Psoas muscle (tissue), 7 donors: ENCODE measurements at regions not wholly inside any gene's neighbourhood (a gene's known extent, or its start where the extent isn't known, plus 50 kb on each side); places are given as distances from the start of the nearest gene placed in this dataset.

ENCODE experiments used
- ATAC-seq, 4 donors: fragments of 200-7000 bp; cut with Tn5 transposase; one replicate each; pipeline ENCODE4 v1.9.1; 2020; ENCODE audit warnings: moderate library complexity in 3 of 4, mild to moderate bottlenecking in 2 of 4
- DNase-seq, 2 donors: peaks; one replicate each; pipeline ENCODE4 v3.0.0-alpha.2; 2020
- H3K27ac ChIP-seq: fragments of 200-600 bp; one replicate; pipeline ENCODE4 v1.8.0; 2022
- H3K27me3 ChIP-seq, 3 donors: fragments of 200-600 bp in 1 of 3; one replicate each; pipeline versions ENCODE4 v1.6.1 to v1.8.0; 2013 to 2022; ENCODE audit warnings: low read length in 2 of 3, mild to moderate bottlenecking in 2 of 3, moderate library complexity in 1 of 3; ENCODE audit not compliant: insufficient read depth in 3 of 3
- H3K36me3 ChIP-seq, 2 donors: fragments of 200-600 bp in 1 of 2; one replicate each; pipeline versions ENCODE4 v1.6.1 to v1.8.0; 2013 to 2022; ENCODE audit warnings: low read depth in 1 of 2, mild to moderate bottlenecking in 1 of 2, moderate library complexity in 1 of 2; ENCODE audit not compliant: insufficient read depth in 1 of 2
- H3K4me1 ChIP-seq: fragments of 200-600 bp; one replicate; pipeline ENCODE4 v1.8.0; 2022
- H3K4me3 ChIP-seq: fragments of 200-600 bp; one replicate; pipeline ENCODE4 v1.8.0; 2022; ENCODE audit warnings: mild to moderate bottlenecking
- H3K9me3 ChIP-seq: fragments of 200-600 bp; one replicate; pipeline ENCODE4 v1.8.0; 2022
- CTCF ChIP-seq: fragments of 200-600 bp; IDR thresholded peaks from one replicate; pipeline ENCODE4 v1.8.0; 2022; ENCODE audit warnings: antibody characterized with exemption
- WGBS, 3 donors: extraction: QIAGEN DNeasy Blood & Tissue Kit; methylation state at CpG; one replicate each; pipeline versions ENCODE4 v1.1.6 to v1.1.7; 2013; 5-methylcytosine and 5-hydroxymethylcytosine counted together
- intact Hi-C, 2 donors: fragments of 100-400 bp; cut with DNase I; formaldehyde crosslinking; loops; one replicate each; pipeline versions ENCODE4 v1.11.0 to v1.14.2; 2022
- donor health status: healthy with polysubstance abuse.
- donor health status: DM: no; HTN: no; CAD: no; lungs with moderate emphysema.
- donor health status: Bipolar disorder and iron deficiency.
- donor health status: healthy.
- donor health status: DM: yes; HTN: yes; CAD: no.
- donor health status: DM: no; HTN: no; CAD: no.
- donor health status: DM: yes; HTN: yes; CAD: no.

GRCh38 chr11:44451706-44452105, 113.8 kb upstream of the CD82 start:
- 88 to 94% (median 93%) methylated on average over 3 of the region's 3 CpGs for WGBS, 3 donors
- Histone ChIP-seq H3K9me3 (no peaks in the 10 kb centered on the region), H3K4me3 (no peak overlapping the region), H3K4me1 (no peaks in the 10 kb centered on the region), H3K27me3 (peaks cover 0 to 3% (median 0%) of the 10 kb centered on the region in 3 donors), H3K36me3 (no peaks in the 10 kb centered on the region), H3K27ac (no peak overlapping the region)
- TF ChIP-seq CTCF: no peak
- intact Hi-C loops: no loop called here
- ATAC-seq: no peak
- no peak for DNase-seq

- Histone ChIP-seq H3K4me1 (no peaks in the 10 kb centered on the region), H3K9me3 (no peaks in the 10 kb centered on the region), H3K27me3 (no peaks in the 10 kb centered on the region), H3K4me3 (no peak overlapping the region), H3K36me3 (no peaks in the 10 kb centered on the region), H3K27ac (no peak overlapping the region)
- DNase-seq (no peak), ATAC-seq (no peak)
- intact Hi-C loops: no loop called here
- 65 to 77% (median 68%) methylated on average over 10 of the region's 10 CpGs for WGBS, 3 donors
- TF ChIP-seq CTCF: no peak
Observed at GRCh38 chr11:44452827-44453572, 112.5 kb upstream of the CD82 start.

- H3K9me3 ChIP-seq: no peaks in the 10 kb centered on the region
- intact Hi-C loops: no loop called here
- H3K27ac ChIP-seq: no peak overlapping the region
- ATAC-seq (no peak), DNase-seq (no peak)
- 93 to 97% (median 95%) methylated on average over 5 of the region's 5 CpGs for WGBS, 3 donors
- no peaks in the 10 kb centered on the region for H3K36me3 ChIP-seq
- H3K4me3 ChIP-seq: no peak overlapping the region
- TF ChIP-seq CTCF: no peak
- H3K4me1 ChIP-seq: no peaks in the 10 kb centered on the region
- no peaks in the 10 kb centered on the region for H3K27me3 ChIP-seq
Observed at GRCh38 chr11:44453871-44454270, 111.6 kb upstream of the CD82 start.

- intact Hi-C loops: no loop called here
- no peaks in the 10 kb centered on the region for H3K27me3 ChIP-seq
- ATAC-seq (no peak), DNase-seq (no peak)
- H3K4me3 ChIP-seq: no peak overlapping the region
- no peak overlapping the region for H3K27ac ChIP-seq
- no peaks in the 10 kb centered on the region for H3K4me1 ChIP-seq
- H3K36me3 ChIP-seq: no peaks in the 10 kb centered on the region
- 46 to 75% (median 49%) methylated on average over 4 of the region's 4 CpGs for WGBS, 3 donors
- no peaks in the 10 kb centered on the region for H3K9me3 ChIP-seq
- TF ChIP-seq CTCF: no peak
Observed at GRCh38 chr11:44454666-44455065, 110.8 kb upstream of the CD82 start.
